HT1080 (cell line): ENCODE measurements at regions not wholly inside any gene's neighbourhood (a gene's known extent, or its start where the extent isn't known, plus 50 kb on each side); places are given as distances from the start of the nearest gene placed in this dataset.

ENCODE experiments used
- DNase-seq: peaks from one replicate; pipeline ENCODE4 v3.0.0-alpha.2; 2015; ENCODE audit warnings: low read depth

DNA sequence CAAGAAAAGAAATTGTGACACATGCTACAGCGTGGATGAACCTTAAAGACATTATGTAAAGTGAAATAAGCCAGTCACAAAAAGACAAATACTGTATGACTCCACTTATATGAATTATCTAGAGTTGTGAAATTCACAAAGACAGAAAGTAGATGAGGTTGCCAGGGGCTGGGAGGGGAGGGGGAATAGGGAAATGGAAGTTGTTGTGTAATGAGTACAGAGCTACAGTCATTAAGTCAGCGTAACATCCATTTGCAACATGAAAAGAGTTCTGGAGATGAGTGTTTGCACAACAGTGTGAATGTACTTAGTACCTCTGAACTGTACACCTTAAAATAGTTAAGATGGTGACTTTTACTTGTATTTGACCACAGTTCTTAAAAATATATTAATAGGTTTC, 112.1 kb upstream of the CDK1 start:
- no peak for DNase-seq

DNA sequence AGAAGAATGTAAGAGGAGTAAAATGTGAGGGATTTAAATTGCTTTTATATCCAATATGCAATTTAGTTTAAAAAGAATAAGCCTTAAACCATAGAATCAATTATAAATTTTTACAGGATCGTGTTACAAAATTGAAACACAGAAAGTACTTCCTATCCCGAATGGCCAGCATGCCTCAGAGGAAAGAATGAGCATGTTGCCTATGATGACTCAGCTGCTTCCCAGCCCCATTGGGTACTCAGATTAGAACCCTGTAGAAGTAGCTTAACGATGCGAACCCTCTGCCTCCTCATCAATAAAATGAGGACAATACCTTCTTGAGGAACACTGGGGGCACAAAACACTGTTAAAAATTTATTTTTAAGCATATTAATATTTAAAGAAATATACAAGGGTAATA, 113.4 kb upstream of the CDK1 start:
- DNase-seq = peak; percentile 15

DNA sequence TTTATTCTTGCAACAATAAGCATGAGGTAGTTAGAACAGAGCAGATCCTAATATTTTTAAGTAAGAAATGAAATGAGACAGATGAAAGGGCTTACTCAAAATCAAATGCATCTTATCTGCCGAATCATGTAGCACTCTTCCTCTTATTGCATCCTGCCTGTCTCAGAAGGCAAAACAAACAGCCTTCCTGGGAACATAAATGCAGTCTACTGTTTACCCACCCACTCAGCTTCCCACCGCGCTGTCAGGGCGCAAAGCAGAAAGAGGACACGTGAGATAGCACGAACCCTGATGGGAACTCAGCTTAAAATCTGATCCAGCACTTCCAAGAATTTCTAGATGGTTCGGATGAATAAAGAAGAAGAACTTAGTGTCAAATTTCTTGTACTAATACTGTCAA, 114.4 kb upstream of the CDK1 start:
- DNase-seq = no peak

DNA sequence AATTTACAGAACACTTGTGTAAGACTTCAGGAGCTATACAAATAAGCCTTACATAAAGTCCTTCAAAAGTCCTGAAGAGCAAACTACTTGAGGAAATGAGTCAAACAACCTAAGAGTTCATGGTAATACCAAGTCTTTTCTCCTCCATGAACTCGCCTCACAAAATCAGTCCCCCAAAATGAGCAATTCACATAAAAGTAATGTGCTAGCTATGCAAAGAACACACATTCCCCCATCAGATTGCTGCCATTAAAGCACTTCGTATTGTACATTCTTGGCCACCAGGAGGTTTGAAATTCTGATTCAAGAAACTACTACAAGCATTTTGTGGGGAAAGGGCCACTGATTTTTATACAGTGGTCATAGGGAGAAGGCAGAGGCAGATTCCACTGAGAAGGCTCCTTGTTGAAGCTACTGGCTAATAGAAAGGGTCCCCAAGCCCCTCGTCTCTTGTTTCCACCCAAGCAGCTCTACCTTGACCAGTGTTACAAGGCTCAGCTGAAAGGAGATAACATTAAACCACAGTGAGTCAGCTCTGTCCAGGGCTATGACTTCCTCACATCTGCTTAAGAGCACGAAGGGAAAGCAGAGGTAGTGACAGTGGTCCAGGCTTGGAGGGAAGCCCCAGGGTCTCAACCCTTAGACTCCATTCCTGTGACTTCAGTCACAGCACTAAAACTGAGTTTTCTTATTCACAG, 115.2 kb upstream of the CDK1 start:
- DNase-seq = peak; percentile 64

GRCh38 chr10:60661637-60662036, 116.6 kb upstream of the CDK1 start:
- DNase-seq = peak; percentile 75

GRCh38 chr10:60660625-60661024, 117.7 kb upstream of the CDK1 start:
- DNase-seq = no peak

- peak; percentile 66 for DNase-seq
These were observed 123.3 kb upstream of the CDK1 start for GRCh38 chr10:60654813-60655464.

DNA sequence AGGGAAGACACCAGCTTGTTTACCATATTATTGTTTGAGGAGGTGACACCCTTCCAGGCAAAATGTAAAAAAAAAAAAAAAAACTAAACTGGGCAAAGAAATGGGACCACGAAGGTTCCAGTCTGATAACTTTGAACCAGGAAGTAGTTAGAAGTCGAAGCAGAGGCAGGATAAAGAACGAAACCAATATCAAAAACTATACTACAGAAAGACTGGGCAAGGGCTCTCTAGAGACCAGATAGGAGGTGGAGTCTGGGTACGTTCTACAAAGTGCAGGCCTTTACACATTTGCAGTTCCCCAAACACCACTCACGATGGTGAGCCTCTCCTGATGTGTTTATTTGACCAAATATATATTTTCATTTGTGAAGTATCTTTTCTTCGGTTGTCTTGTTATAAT, 125.7 kb upstream of the CDK1 start:
- DNase-seq = no peak

- DNase-seq = no peak
These were observed 127.9 kb upstream of the CDK1 start for GRCh38 chr10:60650378-60650800.

DNA sequence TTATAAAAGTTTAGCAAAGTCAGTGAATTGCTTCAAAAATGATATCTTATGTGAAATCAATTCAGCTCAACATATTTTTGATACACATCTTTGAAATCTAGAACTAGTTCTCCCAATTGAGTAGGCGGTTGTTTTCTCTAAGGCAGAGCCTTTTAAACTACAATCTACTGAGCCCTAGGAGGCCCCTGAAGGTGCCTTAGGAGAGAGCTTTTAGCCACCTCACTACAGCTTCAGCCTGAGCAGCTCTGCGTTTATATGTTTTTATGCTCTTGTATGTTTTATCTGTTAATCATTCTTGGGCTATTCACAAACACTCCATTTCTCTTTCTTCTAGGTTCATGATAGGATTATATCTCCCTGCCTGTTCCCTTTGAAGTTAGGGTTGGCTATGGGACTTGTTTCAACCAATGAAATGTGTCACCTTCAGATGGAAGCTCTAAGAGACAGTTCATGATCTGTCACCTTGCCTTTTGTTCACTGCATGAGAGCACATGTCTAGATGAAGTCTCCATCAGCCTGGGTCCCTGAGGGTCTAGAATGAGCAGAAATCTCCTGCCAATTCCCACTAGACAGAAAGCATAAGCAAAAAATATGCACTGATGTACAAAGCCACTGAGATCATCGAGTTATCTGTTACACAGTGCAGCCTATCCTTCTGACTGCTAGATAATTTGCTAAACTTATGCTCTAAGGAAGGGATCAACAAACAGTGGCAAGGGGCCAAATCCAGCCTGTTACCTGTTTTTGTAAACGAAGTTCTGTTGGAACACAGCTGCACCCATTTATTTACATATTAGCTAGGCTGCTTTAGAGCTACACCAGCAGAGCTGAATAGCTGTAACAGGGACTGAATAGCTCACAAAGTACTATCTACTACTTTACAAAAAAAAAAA, 128.5 kb upstream of the CDK1 start:
- no peak for DNase-seq

DNA sequence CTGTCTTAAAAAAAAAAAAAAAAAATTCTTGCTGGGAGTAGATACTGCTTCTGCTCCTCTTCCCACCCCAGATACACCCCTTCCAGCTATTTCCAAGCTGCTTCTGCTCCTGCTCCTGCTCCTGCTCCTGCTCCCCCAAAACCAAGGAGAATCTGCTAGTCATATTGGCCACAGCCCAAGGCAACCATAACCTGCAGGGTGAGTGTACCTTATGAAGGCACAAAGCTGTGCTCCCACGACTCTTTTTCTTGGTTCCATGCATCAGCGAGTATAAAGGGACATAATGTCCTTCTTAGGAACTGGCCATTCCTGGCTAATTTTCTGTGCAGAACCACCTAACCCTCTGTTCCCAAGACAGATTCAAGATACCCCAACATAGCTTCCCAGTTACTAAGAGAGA, 129.5 kb upstream of the CDK1 start:
- DNase-seq = no peak

GRCh38 chr10:60646966-60647796, 131.1 kb upstream of the CDK1 start:
- peak; percentile 30 for DNase-seq

GRCh38 chr10:60645980-60646379, 132.3 kb upstream of the CDK1 start:
- no peak for DNase-seq

DNA sequence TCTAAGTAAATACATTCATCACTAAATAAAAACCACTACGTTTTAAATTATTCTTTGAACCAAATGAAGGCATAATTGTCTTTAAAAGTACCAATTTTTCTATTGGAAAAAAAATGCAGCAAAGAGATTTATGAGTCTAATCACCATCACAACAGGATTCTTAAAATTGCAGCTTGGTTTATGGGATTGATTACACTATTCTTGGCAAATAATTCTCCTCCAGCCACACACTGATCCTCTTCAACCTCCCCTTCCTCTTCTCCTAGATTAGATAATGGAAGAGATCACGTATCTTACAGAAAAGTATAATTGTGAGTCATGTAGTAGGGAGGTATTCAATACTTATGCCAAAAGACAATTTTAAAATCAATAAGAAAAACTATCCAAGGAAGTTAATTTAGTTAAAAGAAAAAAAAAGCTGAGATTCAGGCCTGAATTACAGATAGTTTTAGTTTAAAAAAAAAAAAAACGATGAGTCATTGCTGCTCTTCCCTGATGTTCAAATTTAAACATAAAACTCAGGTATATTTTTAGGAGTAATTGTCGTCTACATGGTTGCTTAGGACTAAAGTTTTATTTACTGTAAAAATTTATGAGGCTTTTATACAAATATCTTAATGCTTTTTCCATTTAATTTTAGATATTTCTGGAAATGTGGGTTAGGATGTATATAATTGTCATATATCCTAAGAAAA, 133.7 kb upstream of the CDK1 start:
- no peak for DNase-seq

GRCh38 chr10:60643874-60644273, 134.4 kb upstream of the CDK1 start:
- DNase-seq = no peak

GRCh38 chr10:60629332-60629731, 148.9 kb upstream of the CDK1 start:
- DNase-seq = no peak

DNA sequence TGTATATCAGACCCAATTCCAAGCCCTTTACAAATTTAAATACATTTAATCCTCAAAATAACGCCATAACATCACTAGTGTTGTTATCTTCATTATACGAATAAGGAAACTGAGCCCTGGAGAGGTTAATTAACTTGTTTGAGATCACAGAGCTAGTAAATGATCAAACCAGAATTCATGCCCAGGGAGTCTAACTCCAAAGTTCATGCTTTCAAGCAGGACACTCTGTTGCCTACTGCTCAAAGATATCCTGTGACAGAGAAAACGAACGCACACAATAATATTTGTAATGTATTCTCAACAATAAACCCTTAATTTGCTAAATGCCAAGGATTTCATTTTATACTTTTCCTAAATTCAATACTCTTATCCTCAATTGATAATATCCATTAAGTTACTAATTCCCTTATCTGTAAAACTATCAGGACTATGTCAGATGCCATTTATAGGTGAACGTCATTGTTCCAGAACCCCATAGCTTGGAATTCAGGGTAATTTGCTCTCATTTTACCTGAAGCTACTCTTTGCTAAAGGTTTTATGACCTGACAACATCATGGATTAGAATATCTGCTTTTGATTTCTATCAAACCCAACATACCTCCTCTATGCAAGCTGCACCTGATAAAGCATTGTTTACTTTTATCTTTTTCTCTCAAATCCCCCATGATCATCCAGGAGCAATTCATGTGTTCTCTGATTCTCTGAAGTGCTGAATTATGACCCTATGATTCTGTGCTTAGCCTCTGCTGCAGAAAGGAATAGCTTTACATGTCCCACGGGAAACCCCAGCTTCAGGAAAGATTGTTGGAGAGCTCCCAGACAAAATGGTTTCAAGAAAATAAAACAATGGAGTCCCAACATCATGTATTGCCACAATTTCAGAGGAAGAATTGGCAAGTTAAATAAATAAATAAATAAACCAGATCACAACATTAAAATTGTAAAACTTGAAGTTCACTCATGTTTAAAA, 150.2 kb upstream of the CDK1 start:
- no peak for DNase-seq

DNA sequence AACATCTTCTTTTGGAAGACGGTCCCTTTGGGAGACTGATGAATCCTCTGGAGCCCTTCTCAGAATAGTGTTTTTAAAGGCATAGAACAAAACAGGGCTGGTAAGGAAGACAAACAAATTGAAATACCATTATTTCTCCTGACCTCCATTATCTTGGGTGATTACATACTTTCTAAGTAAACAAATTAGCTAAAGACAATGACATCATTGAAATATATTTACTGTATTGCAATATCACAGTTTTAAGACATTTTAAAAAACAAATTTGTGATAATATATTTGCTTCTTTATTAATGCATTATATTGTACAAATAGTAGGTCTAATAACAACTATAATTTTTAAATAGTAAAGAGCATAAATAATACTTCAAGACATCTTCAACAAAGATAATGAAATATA, 152.2 kb upstream of the CDK1 start:
- no peak for DNase-seq

- no peak for DNase-seq
These were observed 154.7 kb upstream of the CDK1 start for GRCh38 chr10:60623627-60624026.

DNA sequence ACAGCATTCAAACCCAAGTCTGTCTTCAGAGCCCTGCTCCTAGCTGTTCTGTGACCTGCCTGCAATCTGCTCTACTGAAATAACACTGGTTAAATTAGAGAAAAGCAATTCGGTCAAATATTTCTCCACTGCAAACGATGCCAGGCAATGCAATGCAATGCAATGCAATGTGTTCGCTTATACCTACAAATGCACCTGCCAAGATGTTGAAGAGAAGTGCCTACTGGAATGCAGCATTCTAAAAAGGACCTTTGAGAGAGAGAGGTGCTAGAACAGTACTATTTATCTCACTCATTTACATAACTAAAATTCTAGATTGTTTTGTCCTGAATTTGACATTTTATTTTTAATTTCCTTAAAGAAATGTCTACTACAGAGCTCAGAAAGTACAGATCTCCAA, 157.3 kb upstream of the CDK1 start:
- no peak for DNase-seq
